Panc1 (cell line): ENCODE measurements at regions not wholly inside any gene's neighbourhood (a gene's known extent, or its start where the extent isn't known, plus 50 kb on each side); places are given as distances from the start of the nearest gene placed in this dataset.

Source experiments
- ATAC-seq: fragments of 200-7000 bp; cut with Tn5 transposase; 2 replicates; pipeline ENCODE4 v1.9.1; 2020; ENCODE audit warnings: mild to moderate bottlenecking, moderate library complexity
- BruUV-seq: library from RNA; stranded (reverse); fragments of 400-500 nt; replicated peaks from 2 replicates; lab custom pipeline; 2021; lab: Mats Ljungman, UMichigan
- CTCF ChIA-PET: fragments of 300-600 bp; sonication (Branson Sonifier 250); formaldehyde crosslinking; loops from one replicate; lab custom pipeline; 2022; ENCODE audit warnings: antibody characterized with exemption; lab: Charles Lee
- POLR2A ChIA-PET: fragments of 300-600 bp; sonication (Branson Sonifier 250); formaldehyde crosslinking; loops from one replicate; lab custom pipeline; 2022; ENCODE audit warnings: antibody characterized with exemption; lab: Charles Lee
- DNase-seq: peaks from one replicate; pipeline ENCODE4 v3.0.0-alpha.2; 2010; ENCODE audit warnings: low read depth, low spot score
- H3K27ac ChIP-seq: 2 replicates; pipeline ENCODE4 v1.5.1; 2011; ENCODE audit warnings: mild to moderate bottlenecking, low read length, inconsistent platforms
- H3K27me3 ChIP-seq: fragments of 200-500 bp; sonication (Bioruptor generic); 2 replicates; pipeline ENCODE4 v1.6.0; 2014; ENCODE audit warnings: low read length, inconsistent platforms; ENCODE audit not compliant: control insufficient read depth, insufficient read depth
- H3K36me3 ChIP-seq: fragments of 200-500 bp; sonication (Bioruptor generic); 2 replicates; pipeline ENCODE4 v1.5.1; 2014; ENCODE audit warnings: inconsistent platforms, mild to moderate bottlenecking, low read length, moderate library complexity; ENCODE audit not compliant: control insufficient read depth, insufficient read depth
- H3K4me1 ChIP-seq: 2 replicates; pipeline ENCODE4 v1.5.1; 2011; ENCODE audit warnings: inconsistent platforms, mild to moderate bottlenecking, low read length, moderate library complexity; ENCODE audit not compliant: control insufficient read depth, insufficient read depth
- H3K4me3 ChIP-seq, 2 experiments: 2 replicates each; pipeline ENCODE4 v1.5.1; 2011 to 2012; ENCODE audit warnings: low read depth in 2 of 2, low read length in 2 of 2, mild to moderate bottlenecking in 2 of 2, inconsistent platforms in 1 of 2, moderate library complexity in 1 of 2
- H3K9me3 ChIP-seq: fragments of 200-500 bp; sonication (Bioruptor generic); 2 replicates; pipeline ENCODE4 v1.5.1; 2014; ENCODE audit warnings: low read depth, mild to moderate bottlenecking, inconsistent platforms, low read length, moderate library complexity; ENCODE audit not compliant: control insufficient read depth, insufficient read depth
- CTCF ChIP-seq: fragments of 450-650 bp; IDR thresholded peaks from 2 replicates; pipeline ENCODE4 v1.5.1; 2017; ENCODE audit warnings: mild to moderate bottlenecking
- POLR2AphosphoS5 ChIP-seq: IDR thresholded peaks from 2 replicates; pipeline ENCODE4 v1.6.1; 2012; ENCODE audit warnings: mild to moderate bottlenecking, low read depth, low read length, moderate library complexity
- REST ChIP-seq, 2 experiments: IDR thresholded peaks; 2 replicates each; pipeline ENCODE4 v1.6.1; 2011 to 2012; ENCODE audit warnings: low read depth in 2 of 2, control low read depth in 1 of 2, low read length in 1 of 2, mild to moderate bottlenecking in 1 of 2, moderate library complexity in 1 of 2; ENCODE audit not compliant: insufficient read depth in 1 of 2
- SIN3A ChIP-seq: IDR thresholded peaks from 2 replicates; pipeline ENCODE4 v1.6.1; 2012; ENCODE audit warnings: low read depth, mild to moderate bottlenecking, low read length, moderate library complexity, borderline replicate concordance; ENCODE audit not compliant: insufficient read depth
- TCF7L2 ChIP-seq: IDR thresholded peaks from 2 replicates; pipeline ENCODE4 v1.6.1; 2011; ENCODE audit warnings: mild to moderate bottlenecking, low read depth, low read length, inconsistent platforms
- in situ Hi-C: cut with HindIII; loops from 2 replicates; pipeline ENCODE4 v1.10.0; 2016; ENCODE audit warnings: low sequenced_read_pairs, low pct_unique_long_range_greater_than_20kb
- intact Hi-C: fragments of 100-400 bp; cut with micrococcal nuclease; formaldehyde crosslinking; loops from one replicate; pipeline ENCODE4 v1.10.0; 2022; ENCODE audit not compliant: unreplicated experiment

GRCh38 chr5:4019009-4019769 is 423.6 kb downstream of the IRX1 start:
- DNase-seq, result no peak

GRCh38 chr5:4019841-4020240 is 424.2 kb downstream of the IRX1 start:
- DNase-seq (no peak), ATAC-seq (no peak)
- H3K36me3 ChIP-seq, result no peaks in the 10 kb centered on the region
- intact Hi-C loops, result no loop called here
- ChIA-PET CTCF (no interaction called here), POLR2A (no interaction called here)
- TF ChIP-seq SIN3A, result no peak
- TF ChIP-seq CTCF, result no peak
- no peak for TF ChIP-seq TCF7L2
- no peak for TF ChIP-seq POLR2AphosphoS5
- H3K4me1 ChIP-seq, result no peaks in the 10 kb centered on the region
- H3K27ac ChIP-seq, result no peak overlapping the region
- no peaks in the 10 kb centered on the region for H3K9me3 ChIP-seq
- H3K4me3 ChIP-seq, result no peak overlapping the region
- in situ Hi-C loops, result no loop called here
- BruUV-seq, result no TSS peak
- H3K27me3 ChIP-seq, result no peaks in the 10 kb centered on the region

More at GRCh38 chr5:4019009-4019769, 423.6 kb downstream of the IRX1 start:
- Histone ChIP-seq H3K36me3 (no peaks in the 10 kb centered on the region), H3K4me3 (no peak overlapping the region), H3K27ac (no peak overlapping the region), H3K27me3 (no peaks in the 10 kb centered on the region), H3K9me3 (no peaks in the 10 kb centered on the region), H3K4me1 (no peaks in the 10 kb centered on the region)
- CTCF ChIA-PET, result no interaction called here
- intact Hi-C loops (no loop called here), in situ Hi-C loops (no loop called here)
- no peak for ATAC-seq
- TF ChIP-seq REST (IDR thresholded peaks at IDR 0.05; ENCODE audit: insufficient read depth in 1 of 2, low read depth in 2 of 2, low read length in 1 of 2), result no peak
- TF ChIP-seq SIN3A, result no peak
- TF ChIP-seq CTCF, result no peak
- TF ChIP-seq POLR2AphosphoS5, result no peak
- TF ChIP-seq TCF7L2, result no peak
- BruUV-seq, result no TSS peak
- POLR2A ChIA-PET, result no interaction called here
